ENCODE measurements at regions not wholly inside any gene's neighbourhood (a gene's known extent, or its start where the extent isn't known, plus 50 kb on each side); places are given as distances from the start of the nearest gene placed in this dataset.

GRCh38 chr16:60717808-60718207 lies 1318.4 kb downstream of the CDH8 start:
- TF ChIP-seq CTCF (conservative IDR thresholded peaks at IDR 0.05 in 1 of 2, IDR thresholded peaks at IDR 0.05 in 1 of 2; ENCODE audit: extremely low read depth in 1 of 2, insufficient read depth in 1 of 2, low read depth in 1 of 2, low read length in 2 of 2) (no peak), EZH2 (IDR thresholded peaks at IDR 0.05; ENCODE audit: borderline replicate concordance, low read length) (no peak)
